ENCODE measurements at regions not wholly inside any gene's neighbourhood (a gene's known extent, or its start where the extent isn't known, plus 50 kb on each side); places are given as distances from the start of the nearest gene placed in this dataset.

- WGBS, 2 donors, result 50 to 51% methylated on average over 25 of the region's 25 CpGs
- intact Hi-C loops (cut with DNase I), result no loop called here
- Histone ChIP-seq H3K27ac (no peak overlapping the region), H3K27me3 (peaks cover 0 to 23% (median 5%) of the 10 kb centered on the region in 7 donors), H3K9me3 (no peaks in the 10 kb centered on the region), H3K36me3 (no peaks in the 10 kb centered on the region), H3K4me1 (no peaks in the 10 kb centered on the region), H3K4me3 (no peak overlapping the region)
- ATAC-seq, result no peak
- DNase-seq, result no peak
- TF ChIP-seq CTCF (IDR thresholded peaks at IDR 0.05), result no peak
Measured at GRCh38 chr9:92188969-92189781, 74.0 kb upstream of the SPTLC1 start.

- 70 to 78% methylated on average over 10 of the region's 10 CpGs for WGBS, 2 donors
- TF ChIP-seq CTCF (IDR thresholded peaks at IDR 0.05), result no peak
- no peak for DNase-seq
- H3K36me3 ChIP-seq, result no peaks in the 10 kb centered on the region
- peaks cover 0 to 22% (median 5%) of the 10 kb centered on the region in 7 donors for H3K27me3 ChIP-seq
- intact Hi-C loops (cut with DNase I), result no loop called here
- no peak overlapping the region for H3K4me3 ChIP-seq
- no peaks in the 10 kb centered on the region for H3K9me3 ChIP-seq
- no peaks in the 10 kb centered on the region for H3K4me1 ChIP-seq
- no peak for ATAC-seq
- H3K27ac ChIP-seq, result no peak overlapping the region
Measured at GRCh38 chr9:92187989-92188714, 72.9 kb upstream of the SPTLC1 start.

GRCh38 chr9:92187390-92187789, 72.2 kb upstream of the SPTLC1 start:
- no peaks in the 10 kb centered on the region for H3K4me1 ChIP-seq
- ATAC-seq (no peak), DNase-seq (no peak)
- no peak overlapping the region for H3K27ac ChIP-seq
- H3K4me3 ChIP-seq, result no peak overlapping the region
- peaks cover 0 to 22% (median 5%) of the 10 kb centered on the region in 7 donors for H3K27me3 ChIP-seq
- H3K36me3 ChIP-seq, result no peaks in the 10 kb centered on the region
- 76 to 86% methylated on average over 3 of the region's 3 CpGs for WGBS, 2 donors
- intact Hi-C loops (cut with DNase I), result no loop called here
- H3K9me3 ChIP-seq, result no peaks in the 10 kb centered on the region
- TF ChIP-seq CTCF (IDR thresholded peaks at IDR 0.05), result no peak

GRCh38 chr9:92186631-92187030, 71.4 kb upstream of the SPTLC1 start:
- Histone ChIP-seq H3K9me3 (peaks cover 0 to 4% (median 0%) of the 10 kb centered on the region in 11 donors), H3K27me3 (peaks cover 0 to 22% (median 5%) of the 10 kb centered on the region in 7 donors), H3K27ac (no peak overlapping the region), H3K36me3 (no peaks in the 10 kb centered on the region), H3K4me3 (no peak overlapping the region), H3K4me1 (no peaks in the 10 kb centered on the region)
- TF ChIP-seq CTCF (IDR thresholded peaks at IDR 0.05), result no peak
- 59 to 66% methylated on average over 7 of the region's 7 CpGs for WGBS, 2 donors
- ATAC-seq, result no peak
- intact Hi-C loops (cut with DNase I), result no loop called here
- DNase-seq, result no peak

All from heart right ventricle (tissue), 16 donors.